ENCODE measurements at regions not wholly inside any gene's neighbourhood (a gene's known extent, or its start where the extent isn't known, plus 50 kb on each side); places are given as distances from the start of the nearest gene placed in this dataset.

- FAIRE-seq = peak; percentile 6
- TF ChIP-seq POLR2A (IDR thresholded peaks at IDR 0.05; ENCODE audit: low read depth, low read length) = no peak
- no peak for DNase-seq (ENCODE audit: insufficient read length, low spot score)
Measured at GRCh38 chr2:236749346-236749745, 179.7 kb downstream of the ACKR3 start.

GRCh38 chr2:236752096-236752495 lies 182.5 kb downstream of the ACKR3 start:
- TF ChIP-seq POLR2A (IDR thresholded peaks at IDR 0.05; ENCODE audit: low read depth, low read length) = no peak
- FAIRE-seq (no peak), DNase-seq (ENCODE audit: insufficient read length, low spot score) (no peak)

GRCh38 chr2:236753606-236754270 lies 184.1 kb downstream of the ACKR3 start:
- TF ChIP-seq POLR2A (IDR thresholded peaks at IDR 0.05; ENCODE audit: low read depth, low read length) = no peak
- DNase-seq (ENCODE audit: insufficient read length, low spot score) (no peak), FAIRE-seq (no peak)

- no peak for TF ChIP-seq POLR2A (IDR thresholded peaks at IDR 0.05; ENCODE audit: low read depth, low read length)
- DNase-seq (ENCODE audit: insufficient read length, low spot score) (no peak), FAIRE-seq (no peak)
Measured at GRCh38 chr2:236754271-236754944, 184.8 kb downstream of the ACKR3 start.

GRCh38 chr2:236755278-236755840 lies 185.7 kb downstream of the ACKR3 start:
- DNase-seq (ENCODE audit: insufficient read length, low spot score) (no peak), FAIRE-seq (no peak)
- no peak for TF ChIP-seq POLR2A (IDR thresholded peaks at IDR 0.05; ENCODE audit: low read depth, low read length)

GRCh38 chr2:236758406-236758805 lies 188.8 kb downstream of the ACKR3 start:
- TF ChIP-seq POLR2A (IDR thresholded peaks at IDR 0.05; ENCODE audit: low read depth, low read length) = no peak
- DNase-seq (ENCODE audit: insufficient read length, low spot score) (no peak), FAIRE-seq (no peak)

GRCh38 chr2:236760246-236760645 lies 190.6 kb downstream of the ACKR3 start:
- DNase-seq (ENCODE audit: insufficient read length, low spot score) (no peak), FAIRE-seq (no peak)
- no peak for TF ChIP-seq POLR2A (IDR thresholded peaks at IDR 0.05; ENCODE audit: low read depth, low read length)

- DNase-seq (ENCODE audit: insufficient read length, low spot score) (no peak), FAIRE-seq (no peak)
- no peak for TF ChIP-seq POLR2A (IDR thresholded peaks at IDR 0.05; ENCODE audit: low read depth, low read length)
Measured at GRCh38 chr2:236761358-236761757, 191.7 kb downstream of the ACKR3 start.

GRCh38 chr2:236762628-236763027 lies 193.0 kb downstream of the ACKR3 start:
- TF ChIP-seq POLR2A (IDR thresholded peaks at IDR 0.05; ENCODE audit: low read depth, low read length) = no peak

GRCh38 chr2:236763857-236764256 lies 194.2 kb downstream of the ACKR3 start:
- TF ChIP-seq POLR2A (IDR thresholded peaks at IDR 0.05; ENCODE audit: low read depth, low read length) = no peak
- DNase-seq (ENCODE audit: insufficient read length, low spot score) (no peak), FAIRE-seq (no peak)

More at GRCh38 chr2:236762628-236763027, 193.0 kb downstream of the ACKR3 start:
- DNase-seq (ENCODE audit: insufficient read length, low spot score) (no peak), FAIRE-seq (no peak)

GRCh38 chr2:236764716-236765115 lies 195.1 kb downstream of the ACKR3 start:
- FAIRE-seq = no peak
- no peak for TF ChIP-seq POLR2A (IDR thresholded peaks at IDR 0.05; ENCODE audit: low read depth, low read length)
- no peak for DNase-seq (ENCODE audit: insufficient read length, low spot score)

- DNase-seq (ENCODE audit: insufficient read length, low spot score) = no peak
- TF ChIP-seq POLR2A (IDR thresholded peaks at IDR 0.05; ENCODE audit: low read depth, low read length) = no peak
- FAIRE-seq = no peak
Measured at GRCh38 chr2:236765478-236765877, 195.9 kb downstream of the ACKR3 start.

GRCh38 chr2:236766850-236767249 lies 197.2 kb downstream of the ACKR3 start:
- TF ChIP-seq POLR2A (IDR thresholded peaks at IDR 0.05; ENCODE audit: low read depth, low read length) = no peak
- no peak for FAIRE-seq
- DNase-seq (ENCODE audit: insufficient read length, low spot score) = no peak

- no peak for TF ChIP-seq POLR2A (IDR thresholded peaks at IDR 0.05; ENCODE audit: low read depth, low read length)
- DNase-seq (ENCODE audit: insufficient read length, low spot score) (no peak), FAIRE-seq (no peak)
Measured at GRCh38 chr2:236767941-236768340, 198.3 kb downstream of the ACKR3 start.
